Naive thymus-derived CD4-positive, alpha-beta T cell (primary cell): ENCODE measurements at regions not wholly inside any gene's neighbourhood (a gene's known extent, or its start where the extent isn't known, plus 50 kb on each side); places are given as distances from the start of the nearest gene placed in this dataset.
A peak's percentile ranks its signal among the peaks of the same experiment; 100 is the strongest.

Experiments used
- ATAC-seq: fragments of 150-1000 bp; cut with Tn5 transposase; 2 replicates; pipeline ENCODE4 v1.10.0; 2021; ENCODE audit warnings: mild to moderate bottlenecking, moderate library complexity
- CTCF ChIA-PET: fragments of 350-600 bp; sonication (Branson Sonifier 250); formaldehyde crosslinking; loops from one replicate; lab custom pipeline; 2021; ENCODE audit warnings: antibody characterized with exemption; lab: Charles Lee
- POLR2A ChIA-PET: fragments of 350-600 bp; sonication (Branson Sonifier 250); formaldehyde crosslinking; loops from one replicate; lab custom pipeline; 2021; ENCODE audit warnings: antibody characterized with exemption, inconsistent platforms; lab: Charles Lee
- DNase-seq, 9 donors: peaks; one replicate each; pipeline versions ENCODE4 v3.0.0 to v3.0.0-alpha.2; 2020 to 2022; ENCODE audit warnings: mixed read lengths in 1 of 9
- H3K27ac ChIP-seq: one replicate; pipeline ENCODE4 v1.7.0; 2013; ENCODE audit warnings: mild to moderate bottlenecking, low read depth, low read length, moderate library complexity
- H3K27me3 ChIP-seq, 2 donors: one replicate each; pipeline ENCODE4 v1.7.0; 2013; ENCODE audit warnings: low read length in 2 of 2, mild to moderate bottlenecking in 2 of 2, moderate library complexity in 2 of 2; ENCODE audit not compliant: control insufficient read depth in 2 of 2, insufficient read depth in 2 of 2
- H3K36me3 ChIP-seq, 3 experiments: 1 replicate in 2 of 3; 2 replicates in 1 of 3; pipeline ENCODE4 v1.7.0; 2013; ENCODE audit warnings: low read length in 3 of 3, mild to moderate bottlenecking in 3 of 3, moderate library complexity in 1 of 3; ENCODE audit not compliant: insufficient read depth in 3 of 3, control insufficient read depth in 2 of 3
- H3K4me1 ChIP-seq, 2 donors: one replicate each; pipeline ENCODE4 v1.7.0; 2013; ENCODE audit warnings: low read length in 2 of 2, mild to moderate bottlenecking in 2 of 2, moderate library complexity in 1 of 2; ENCODE audit not compliant: control insufficient read depth in 2 of 2, insufficient read depth in 2 of 2
- H3K4me3 ChIP-seq: 2 replicates; pipeline ENCODE4 v1.7.0; 2013; ENCODE audit warnings: mild to moderate bottlenecking, low read length
- H3K9me3 ChIP-seq, 3 experiments: 1 replicate in 2 of 3; 2 replicates in 1 of 3; pipeline ENCODE4 v1.7.0; 2013; ENCODE audit warnings: low read length in 3 of 3; ENCODE audit not compliant: control insufficient read depth in 2 of 3
- H3K27ac Mint-ChIP-seq, 9 donors: one replicate each; pipeline ENCODE4 v1.8.0; 2020 to 2022; ENCODE audit warnings: mixed read lengths in 9 of 9, mild to moderate bottlenecking in 8 of 9, moderate library complexity in 5 of 9, inconsistent platforms in 2 of 9
- H3K27me3 Mint-ChIP-seq, 5 donors: one replicate each; pipeline ENCODE4 v1.8.0; 2021 to 2022; ENCODE audit warnings: mixed read lengths in 5 of 5, mild to moderate bottlenecking in 1 of 5
- H3K36me3 Mint-ChIP-seq, 5 donors: one replicate each; pipeline ENCODE4 v1.8.0; 2020 to 2022; ENCODE audit warnings: mixed read lengths in 5 of 5, mild to moderate bottlenecking in 3 of 5, inconsistent platforms in 1 of 5
- H3K4me1 Mint-ChIP-seq, 7 donors: one replicate each; pipeline ENCODE4 v1.8.0; 2020 to 2022; ENCODE audit warnings: mixed read lengths in 7 of 7, mild to moderate bottlenecking in 3 of 7, inconsistent platforms in 1 of 7
- H3K4me3 Mint-ChIP-seq, 10 donors: one replicate each; pipeline ENCODE4 v1.8.0; 2020 to 2022; ENCODE audit warnings: mild to moderate bottlenecking in 10 of 10, mixed read lengths in 10 of 10, moderate library complexity in 6 of 10, inconsistent platforms in 2 of 10
- H3K9me3 Mint-ChIP-seq, 11 donors: one replicate each; pipeline ENCODE4 v1.8.0; 2020 to 2022; ENCODE audit warnings: mixed read lengths in 11 of 11, mild to moderate bottlenecking in 4 of 11, inconsistent platforms in 1 of 11, moderate library complexity in 1 of 11
- intact Hi-C, 2 donors: fragments of 100-400 bp; cut with micrococcal nuclease; formaldehyde crosslinking; loops; one replicate each; pipeline ENCODE4 v1.15.1; 2023

DNA sequence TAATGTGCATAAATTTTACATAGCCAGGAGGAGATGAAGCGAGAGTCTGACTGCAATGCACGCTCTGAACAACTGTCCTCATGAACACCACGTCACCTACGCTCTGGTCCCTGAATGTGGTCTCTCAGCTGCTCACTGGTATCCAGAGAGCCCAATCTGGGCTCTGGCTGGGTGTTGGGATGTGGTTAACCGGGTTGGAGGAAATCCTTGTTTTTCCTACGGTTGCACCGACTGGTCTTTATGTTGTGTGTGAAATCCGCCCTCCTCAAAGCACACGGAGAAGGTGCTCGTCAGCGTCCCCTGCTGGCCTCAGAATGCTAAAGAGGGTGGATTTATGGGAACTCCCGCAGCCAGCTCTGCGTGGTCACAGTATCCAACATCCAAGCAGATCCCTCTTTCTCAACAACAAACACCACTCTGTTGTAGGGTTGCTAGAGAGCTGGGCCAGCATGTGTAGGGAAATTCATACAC is 51.8 kb upstream of the FAM89A start:
- H3K36me3 Mint-ChIP-seq = no peaks in the 10 kb centered on the region
- peak in 6 of 9 donors; percentile 20 to 35 (median 24) for DNase-seq

DNA sequence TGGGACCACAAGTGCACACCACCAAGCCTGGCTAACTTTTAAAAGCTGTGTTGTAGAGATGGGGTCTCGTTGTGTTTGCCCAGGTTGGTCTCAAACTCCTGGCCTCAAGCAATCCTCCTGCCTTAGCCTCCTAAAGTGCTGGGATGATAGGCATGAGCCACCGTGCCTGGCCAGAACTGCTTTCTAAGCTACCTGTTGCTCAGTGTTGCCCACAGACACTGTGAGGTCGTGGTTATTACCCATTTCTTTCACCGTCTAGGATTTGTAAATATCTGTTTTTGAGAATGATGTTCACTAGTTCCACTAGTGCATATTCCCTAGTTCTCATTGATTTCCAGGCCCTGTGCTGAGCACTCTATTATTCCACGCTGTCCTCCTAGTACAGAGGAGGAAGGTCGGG is 51.4 kb upstream of the FAM89A start:
- H3K36me3 Mint-ChIP-seq = no peaks in the 10 kb centered on the region
- Histone ChIP-seq H3K27ac (no peak overlapping the region), H3K27me3 (no peaks in the 10 kb centered on the region), H3K4me1 (no peaks in the 10 kb centered on the region), H3K4me3 (no peak overlapping the region), H3K9me3 (no peaks in the 10 kb centered on the region), H3K36me3 (no peaks in the 10 kb centered on the region)
- peaks cover 0 to 2% (median 0%) of the 10 kb centered on the region in 7 donors for H3K4me1 Mint-ChIP-seq
- ChIA-PET POLR2A (no interaction called here), CTCF (interaction anchor here (1.4 kb wide), 1 partner anchor 172 kb away, joined by 4 read pairs; no protein-coding TSS in a partner anchor)
- ATAC-seq (no peak), DNase-seq (no peak)
- no peak overlapping the region for H3K4me3 Mint-ChIP-seq
- peaks cover 0 to 4% (median 0%) of the 10 kb centered on the region in 11 donors for H3K9me3 Mint-ChIP-seq
- intact Hi-C loops = no loop called here
- H3K27me3 Mint-ChIP-seq = peaks cover 22 to 32% (median 29%) of the 10 kb centered on the region in 5 donors
- H3K27ac Mint-ChIP-seq = no peak overlapping the region

More for the DNA sequence above, 51.8 kb upstream of the FAM89A start:
- Mint-ChIP-seq H3K4me3 (no peak overlapping the region), H3K27ac (no peak overlapping the region), H3K4me1 (peaks cover 0 to 2% (median 0%) of the 10 kb centered on the region in 7 donors), H3K27me3 (peaks cover 22 to 33% (median 29%) of the 10 kb centered on the region in 5 donors), H3K9me3 (peaks cover 0 to 4% (median 0%) of the 10 kb centered on the region in 11 donors)
- Histone ChIP-seq H3K9me3 (no peaks in the 10 kb centered on the region), H3K36me3 (no peaks in the 10 kb centered on the region), H3K4me1 (no peaks in the 10 kb centered on the region), H3K27ac (no peak overlapping the region), H3K4me3 (no peak overlapping the region), H3K27me3 (no peaks in the 10 kb centered on the region)
- CTCF ChIA-PET = interaction anchor here (0.8 to 1.4 kb wide), 3 partner anchors 77 to 175 kb away, joined by 3 to 4 read pairs (median 3); no protein-coding TSS in a partner anchor
- peak; percentile 50 for ATAC-seq
- POLR2A ChIA-PET = no interaction called here
- intact Hi-C loops = loop anchor here (1.0 kb wide), 1 partner anchor 175 kb away; no protein-coding TSS in a partner anchor
